22Rv1 (cell line): ENCODE measurements at regions not wholly inside any gene's neighbourhood (a gene's known extent, or its start where the extent isn't known, plus 50 kb on each side); places are given as distances from the start of the nearest gene placed in this dataset.

Experiments used
- CTCF ChIP-seq: fragments of 450-650 bp; IDR thresholded peaks from 2 replicates; pipeline ENCODE4 v1.5.1; 2017; ENCODE audit warnings: mild to moderate bottlenecking
- ZFX ChIP-seq: fragments of 450-650 bp; IDR thresholded peaks from 2 replicates; pipeline ENCODE4 v1.6.1; 2017; ENCODE audit warnings: antibody characterized with exemption, borderline replicate concordance

DNA sequence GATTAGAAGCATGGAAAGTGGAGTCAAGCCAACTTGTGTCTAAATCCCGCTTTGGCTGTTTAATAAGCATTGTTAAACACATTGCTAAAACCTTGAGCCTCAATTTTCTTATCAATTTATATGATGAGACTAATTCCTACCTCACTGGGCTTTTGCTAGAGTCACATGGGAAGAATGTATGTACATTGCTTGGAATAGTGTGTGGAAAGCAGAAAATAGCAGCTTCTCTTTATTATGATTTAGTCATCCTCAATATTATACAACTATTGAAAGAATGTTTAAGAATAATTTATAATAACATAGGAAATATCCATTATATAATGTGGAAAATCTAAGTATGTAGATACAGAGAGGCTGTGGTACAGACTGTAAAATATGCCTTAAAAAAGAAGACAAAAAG is 313.0 kb upstream of the CDYL start:
- TF ChIP-seq CTCF (no peak), ZFX (no peak)
